AG09319 (cell line): ENCODE measurements at regions not wholly inside any gene's neighbourhood (a gene's known extent, or its start where the extent isn't known, plus 50 kb on each side); places are given as distances from the start of the nearest gene placed in this dataset.

Experiments
- DNase-seq: peaks from one replicate; pipeline ENCODE4 v3.0.0-alpha.2; 2010; ENCODE audit warnings: low read depth; ENCODE audit errors: extremely low read depth
- CTCF ChIP-seq: IDR thresholded peaks from 2 replicates; pipeline ENCODE4 v1.5.1; 2011; ENCODE audit warnings: low read depth, mild to moderate bottlenecking, inconsistent platforms, low read length, moderate library complexity

GRCh38 chr2:235352541-235352940 is 141.3 kb upstream of the AGAP1 start:
- DNase-seq: no peak
- TF ChIP-seq CTCF: no peak

- DNase-seq: no peak
- no peak for TF ChIP-seq CTCF
Measured at GRCh38 chr2:235357881-235358280, 136.0 kb upstream of the AGAP1 start.

GRCh38 chr2:235358981-235359471 is 134.8 kb upstream of the AGAP1 start:
- no peak for TF ChIP-seq CTCF
- no peak for DNase-seq

GRCh38 chr2:235360446-235360845 is 133.4 kb upstream of the AGAP1 start:
- DNase-seq: no peak
- no peak for TF ChIP-seq CTCF

GRCh38 chr2:235365743-235366142 is 128.1 kb upstream of the AGAP1 start:
- TF ChIP-seq CTCF: no peak
- no peak for DNase-seq

GRCh38 chr2:235366390-235366789 is 127.5 kb upstream of the AGAP1 start:
- no peak for TF ChIP-seq CTCF
- no peak for DNase-seq

- TF ChIP-seq CTCF: no peak
- no peak for DNase-seq
Measured at GRCh38 chr2:235366807-235367206, 127.0 kb upstream of the AGAP1 start.
